Naive thymus-derived CD4-positive, alpha-beta T cell (primary cell): ENCODE measurements at regions not wholly inside any gene's neighbourhood (a gene's known extent, or its start where the extent isn't known, plus 50 kb on each side); places are given as distances from the start of the nearest gene placed in this dataset.

Source experiments
- ATAC-seq: fragments of 150-1000 bp; cut with Tn5 transposase; 2 replicates; pipeline ENCODE4 v1.10.0; 2021; ENCODE audit warnings: mild to moderate bottlenecking, moderate library complexity
- CTCF ChIA-PET: fragments of 350-600 bp; sonication (Branson Sonifier 250); formaldehyde crosslinking; loops from one replicate; lab custom pipeline; 2021; ENCODE audit warnings: antibody characterized with exemption; lab: Charles Lee
- POLR2A ChIA-PET: fragments of 350-600 bp; sonication (Branson Sonifier 250); formaldehyde crosslinking; loops from one replicate; lab custom pipeline; 2021; ENCODE audit warnings: antibody characterized with exemption, inconsistent platforms; lab: Charles Lee
- DNase-seq, 9 donors: peaks; one replicate each; pipeline versions ENCODE4 v3.0.0 to v3.0.0-alpha.2; 2020 to 2022; ENCODE audit warnings: mixed read lengths in 1 of 9
- H3K27ac ChIP-seq: one replicate; pipeline ENCODE4 v1.7.0; 2013; ENCODE audit warnings: mild to moderate bottlenecking, low read depth, low read length, moderate library complexity
- H3K27me3 ChIP-seq, 2 donors: one replicate each; pipeline ENCODE4 v1.7.0; 2013; ENCODE audit warnings: low read length in 2 of 2, mild to moderate bottlenecking in 2 of 2, moderate library complexity in 2 of 2; ENCODE audit not compliant: control insufficient read depth in 2 of 2, insufficient read depth in 2 of 2
- H3K36me3 ChIP-seq, 3 experiments: 1 replicate in 2 of 3; 2 replicates in 1 of 3; pipeline ENCODE4 v1.7.0; 2013; ENCODE audit warnings: low read length in 3 of 3, mild to moderate bottlenecking in 3 of 3, moderate library complexity in 1 of 3; ENCODE audit not compliant: insufficient read depth in 3 of 3, control insufficient read depth in 2 of 3
- H3K4me1 ChIP-seq, 2 donors: one replicate each; pipeline ENCODE4 v1.7.0; 2013; ENCODE audit warnings: low read length in 2 of 2, mild to moderate bottlenecking in 2 of 2, moderate library complexity in 1 of 2; ENCODE audit not compliant: control insufficient read depth in 2 of 2, insufficient read depth in 2 of 2
- H3K4me3 ChIP-seq: 2 replicates; pipeline ENCODE4 v1.7.0; 2013; ENCODE audit warnings: mild to moderate bottlenecking, low read length
- H3K9me3 ChIP-seq, 3 experiments: 1 replicate in 2 of 3; 2 replicates in 1 of 3; pipeline ENCODE4 v1.7.0; 2013; ENCODE audit warnings: low read length in 3 of 3; ENCODE audit not compliant: control insufficient read depth in 2 of 3
- H3K27ac Mint-ChIP-seq, 9 donors: one replicate each; pipeline ENCODE4 v1.8.0; 2020 to 2022; ENCODE audit warnings: mixed read lengths in 9 of 9, mild to moderate bottlenecking in 8 of 9, moderate library complexity in 5 of 9, inconsistent platforms in 2 of 9
- H3K27me3 Mint-ChIP-seq, 5 donors: one replicate each; pipeline ENCODE4 v1.8.0; 2021 to 2022; ENCODE audit warnings: mixed read lengths in 5 of 5, mild to moderate bottlenecking in 1 of 5
- H3K36me3 Mint-ChIP-seq, 5 donors: one replicate each; pipeline ENCODE4 v1.8.0; 2020 to 2022; ENCODE audit warnings: mixed read lengths in 5 of 5, mild to moderate bottlenecking in 3 of 5, inconsistent platforms in 1 of 5
- H3K4me1 Mint-ChIP-seq, 7 donors: one replicate each; pipeline ENCODE4 v1.8.0; 2020 to 2022; ENCODE audit warnings: mixed read lengths in 7 of 7, mild to moderate bottlenecking in 3 of 7, inconsistent platforms in 1 of 7
- H3K4me3 Mint-ChIP-seq, 10 donors: one replicate each; pipeline ENCODE4 v1.8.0; 2020 to 2022; ENCODE audit warnings: mild to moderate bottlenecking in 10 of 10, mixed read lengths in 10 of 10, moderate library complexity in 6 of 10, inconsistent platforms in 2 of 10
- H3K9me3 Mint-ChIP-seq, 11 donors: one replicate each; pipeline ENCODE4 v1.8.0; 2020 to 2022; ENCODE audit warnings: mixed read lengths in 11 of 11, mild to moderate bottlenecking in 4 of 11, inconsistent platforms in 1 of 11, moderate library complexity in 1 of 11
- intact Hi-C, 2 donors: fragments of 100-400 bp; cut with micrococcal nuclease; formaldehyde crosslinking; loops; one replicate each; pipeline ENCODE4 v1.15.1; 2023

GRCh38 chr18:60962625-60963024 is 370.6 kb upstream of the CDH20 start:
- no peak overlapping the region for H3K27ac Mint-ChIP-seq
- ATAC-seq, result no peak

GRCh38 chr18:60965856-60966255 is 367.4 kb upstream of the CDH20 start:
- no peak for ATAC-seq
- Mint-ChIP-seq H3K27me3 (no peaks in the 10 kb centered on the region), H3K4me1 (no peaks in the 10 kb centered on the region), H3K36me3 (no peaks in the 10 kb centered on the region), H3K9me3 (peaks cover 0 to 11% (median 2%) of the 10 kb centered on the region in 11 donors), H3K27ac (no peak overlapping the region), H3K4me3 (no peak overlapping the region)
- DNase-seq, result no peak
- Histone ChIP-seq H3K4me3 (no peak overlapping the region), H3K27ac (no peak overlapping the region), H3K9me3 (no peaks in the 10 kb centered on the region), H3K4me1 (no peaks in the 10 kb centered on the region), H3K36me3 (no peaks in the 10 kb centered on the region), H3K27me3 (no peaks in the 10 kb centered on the region)
- ChIA-PET POLR2A (no interaction called here), CTCF (no interaction called here)
- intact Hi-C loops, result no loop called here

More at GRCh38 chr18:60962625-60963024, 370.6 kb upstream of the CDH20 start:
- Mint-ChIP-seq H3K4me3 (no peak overlapping the region), H3K9me3 (peaks cover 0 to 10% (median 1%) of the 10 kb centered on the region in 11 donors), H3K36me3 (no peaks in the 10 kb centered on the region), H3K27me3 (no peaks in the 10 kb centered on the region), H3K4me1 (no peaks in the 10 kb centered on the region)
- Histone ChIP-seq H3K27me3 (no peaks in the 10 kb centered on the region), H3K27ac (no peak overlapping the region), H3K9me3 (no peaks in the 10 kb centered on the region), H3K36me3 (no peaks in the 10 kb centered on the region), H3K4me3 (no peak overlapping the region), H3K4me1 (no peaks in the 10 kb centered on the region)
- ChIA-PET CTCF (no interaction called here), POLR2A (no interaction called here)
- no peak for DNase-seq
- intact Hi-C loops, result no loop called here

GRCh38 chr18:60966876-60967275 is 366.4 kb upstream of the CDH20 start:
- H3K4me3 ChIP-seq, result no peak overlapping the region
- ATAC-seq, result no peak
- POLR2A ChIA-PET, result no interaction called here
- Mint-ChIP-seq H3K9me3 (peaks cover 0 to 12% (median 2%) of the 10 kb centered on the region in 11 donors), H3K36me3 (no peaks in the 10 kb centered on the region), H3K4me1 (no peaks in the 10 kb centered on the region), H3K4me3 (no peak overlapping the region), H3K27me3 (no peaks in the 10 kb centered on the region), H3K27ac (no peak overlapping the region)
- no peaks in the 10 kb centered on the region for H3K9me3 ChIP-seq
- CTCF ChIA-PET, result no interaction called here
- intact Hi-C loops, result no loop called here
- H3K27me3 ChIP-seq, result no peaks in the 10 kb centered on the region
- H3K36me3 ChIP-seq, result no peaks in the 10 kb centered on the region
- DNase-seq, result no peak
- no peak overlapping the region for H3K27ac ChIP-seq
- H3K4me1 ChIP-seq, result no peaks in the 10 kb centered on the region

GRCh38 chr18:60975420-60975819 is 357.8 kb upstream of the CDH20 start:
- H3K36me3 Mint-ChIP-seq, result no peaks in the 10 kb centered on the region
- Histone ChIP-seq H3K4me3 (no peak overlapping the region), H3K36me3 (no peaks in the 10 kb centered on the region), H3K4me1 (no peaks in the 10 kb centered on the region), H3K27me3 (no peaks in the 10 kb centered on the region), H3K9me3 (no peaks in the 10 kb centered on the region), H3K27ac (no peak overlapping the region)
- H3K27ac Mint-ChIP-seq, result no peak overlapping the region
- DNase-seq (no peak), ATAC-seq (no peak)
- no peaks in the 10 kb centered on the region for H3K4me1 Mint-ChIP-seq
- H3K27me3 Mint-ChIP-seq, result no peaks in the 10 kb centered on the region
- intact Hi-C loops, result no loop called here
- CTCF ChIA-PET, result no interaction called here
- no peak overlapping the region for H3K4me3 Mint-ChIP-seq
- POLR2A ChIA-PET, result no interaction called here
- peaks cover 0 to 18% (median 0%) of the 10 kb centered on the region in 11 donors for H3K9me3 Mint-ChIP-seq

- intact Hi-C loops, result no loop called here
- Histone ChIP-seq H3K27ac (no peak overlapping the region), H3K4me3 (no peak overlapping the region), H3K27me3 (no peaks in the 10 kb centered on the region), H3K36me3 (no peaks in the 10 kb centered on the region), H3K4me1 (no peaks in the 10 kb centered on the region), H3K9me3 (no peaks in the 10 kb centered on the region)
- ATAC-seq (no peak), DNase-seq (no peak)
- Mint-ChIP-seq H3K27ac (no peak overlapping the region), H3K4me3 (no peak overlapping the region), H3K27me3 (no peaks in the 10 kb centered on the region), H3K36me3 (no peaks in the 10 kb centered on the region), H3K9me3 (peaks cover 0 to 13% (median 0%) of the 10 kb centered on the region in 11 donors), H3K4me1 (no peaks in the 10 kb centered on the region)
- ChIA-PET POLR2A (no interaction called here), CTCF (no interaction called here)
Measured at GRCh38 chr18:60976976-60977375, 356.3 kb upstream of the CDH20 start.

GRCh38 chr18:60978338-60978737 is 354.9 kb upstream of the CDH20 start:
- ChIA-PET CTCF (no interaction called here), POLR2A (no interaction called here)
- H3K27me3 Mint-ChIP-seq, result no peaks in the 10 kb centered on the region
- DNase-seq, result no peak
- no peak overlapping the region for H3K4me3 Mint-ChIP-seq
- no peaks in the 10 kb centered on the region for H3K4me1 Mint-ChIP-seq
- no peak overlapping the region for H3K4me3 ChIP-seq
- no peak overlapping the region for H3K27ac ChIP-seq
- no peaks in the 10 kb centered on the region for H3K4me1 ChIP-seq
- no peak for ATAC-seq
- no peak overlapping the region for H3K27ac Mint-ChIP-seq
- H3K36me3 Mint-ChIP-seq, result no peaks in the 10 kb centered on the region
- no peaks in the 10 kb centered on the region for H3K9me3 ChIP-seq
- peaks cover 0 to 13% (median 0%) of the 10 kb centered on the region in 11 donors for H3K9me3 Mint-ChIP-seq
- intact Hi-C loops, result no loop called here
- H3K36me3 ChIP-seq, result no peaks in the 10 kb centered on the region
- H3K27me3 ChIP-seq, result no peaks in the 10 kb centered on the region

- H3K9me3 ChIP-seq, result no peaks in the 10 kb centered on the region
- POLR2A ChIA-PET, result no interaction called here
- H3K9me3 Mint-ChIP-seq, result peaks cover 0 to 13% (median 1%) of the 10 kb centered on the region in 11 donors
- H3K27ac ChIP-seq, result no peak overlapping the region
- H3K4me3 ChIP-seq, result no peak overlapping the region
- no peaks in the 10 kb centered on the region for H3K36me3 Mint-ChIP-seq
- no peaks in the 10 kb centered on the region for H3K27me3 ChIP-seq
- no peaks in the 10 kb centered on the region for H3K27me3 Mint-ChIP-seq
- intact Hi-C loops, result no loop called here
- H3K4me1 ChIP-seq, result no peaks in the 10 kb centered on the region
- ATAC-seq (no peak), DNase-seq (no peak)
- CTCF ChIA-PET, result no interaction called here
- no peaks in the 10 kb centered on the region for H3K36me3 ChIP-seq
- H3K4me3 Mint-ChIP-seq, result no peak overlapping the region
- no peaks in the 10 kb centered on the region for H3K4me1 Mint-ChIP-seq
- H3K27ac Mint-ChIP-seq, result no peak overlapping the region
Measured at GRCh38 chr18:60980422-60981005, 352.7 kb upstream of the CDH20 start.
